ENCODE measurements at regions not wholly inside any gene's neighbourhood (a gene's known extent, or its start where the extent isn't known, plus 50 kb on each side); places are given as distances from the start of the nearest gene placed in this dataset.

GRCh38 chr6:170473301-170473717, 79.8 kb downstream of the PSMB1 start:
- no peaks in the 10 kb centered on the region for H3K36me3 ChIP-seq (ENCODE audit: control insufficient read depth in 2 of 2, extremely low read depth in 1 of 2, insufficient read depth in 2 of 2, low read length in 2 of 2)
- intact Hi-C loops (cut with micrococcal nuclease) = no loop called here
- H3K9me1 ChIP-seq (replicated peaks; ENCODE audit: control insufficient read depth, extremely low read depth, insufficient read depth, low read length) = no peaks in the 10 kb centered on the region
- H3K4me1 ChIP-seq (ENCODE audit: control insufficient read depth, extremely low read depth, insufficient read depth, low read length) = no peaks in the 10 kb centered on the region
- no peaks in the 10 kb centered on the region for H3K27me3 ChIP-seq (ENCODE audit: control insufficient read depth in 2 of 2, insufficient read depth in 2 of 2, low read length in 2 of 2)
- H3K9ac ChIP-seq (replicated peaks; ENCODE audit: extremely low read depth, insufficient read depth, low read length) = no peak overlapping the region
- DNase-seq (ENCODE audit: low read depth, low spot score) = no peak
- ChIA-PET POLR2A (no interaction called here), CTCF (interaction anchor here (1.5 kb wide), 1 partner anchor 43 kb away, joined by 3 read pairs; no protein-coding TSS in a partner anchor)
- H3K4me3 ChIP-seq (replicated peaks in 1 of 3; ENCODE audit: insufficient read depth in 1 of 3, low read depth in 1 of 3, low read length in 3 of 3) = no peak overlapping the region
- no TSS peak for BruUV-seq (replicated peaks)
- H2AFZ ChIP-seq (ENCODE audit: low read depth, low read length) = no peak overlapping the region
- no peak overlapping the region for H3K4me2 ChIP-seq (ENCODE audit: insufficient read depth, low read length)
- H3K27ac ChIP-seq (ENCODE audit: insufficient read depth, low read depth, low read length) = no peak overlapping the region
- dilution Hi-C loops (cut with MboI; ENCODE audit: extremely low pct_ligation_motif_present, low sequenced_read_pairs) = no loop called here
- TF ChIP-seq POLR2AphosphoS5 (IDR thresholded peaks at IDR 0.05; ENCODE audit: insufficient read depth, low read depth, low read length) = no peak
- TF ChIP-seq JUN (IDR thresholded peaks at IDR 0.05; ENCODE audit: borderline replicate concordance, insufficient read depth, insufficient read length, low read depth) = no peak
- TF ChIP-seq MAX (IDR thresholded peaks at IDR 0.05; ENCODE audit: insufficient read depth, insufficient read length) = no peak
- no peak for TF ChIP-seq MYC (IDR thresholded peaks at IDR 0.05; ENCODE audit: low read depth, low read length)
- TF ChIP-seq EZH2 (IDR thresholded peaks at IDR 0.05; ENCODE audit: borderline replicate concordance, low read depth, low read length, severe bottlenecking) = no peak
- TF ChIP-seq CTCF (IDR thresholded peaks at IDR 0.05; ENCODE audit: extremely low read depth in 1 of 2, insufficient read depth in 1 of 2, low read depth in 1 of 2, low read length in 2 of 2) = no peak
- TF ChIP-seq FOS (IDR thresholded peaks at IDR 0.05; ENCODE audit: borderline replicate concordance, insufficient read depth, low read length) = no peak
- TF ChIP-seq GATA2 (IDR thresholded peaks at IDR 0.05; ENCODE audit: insufficient read depth, insufficient read length, low read depth, low read length) = no peak
- TF ChIP-seq POLR2A (IDR thresholded peaks at IDR 0.05; ENCODE audit: low read depth, low read length) = no peak
- no peaks in the 10 kb centered on the region for H3K9me3 ChIP-seq (replicated peaks; ENCODE audit: control insufficient read depth, insufficient read depth, low read length)
- no peaks in the 10 kb centered on the region for H4K20me1 ChIP-seq (replicated peaks; ENCODE audit: control insufficient read depth, extremely low read depth, insufficient read depth, low read length)
- no peaks in the 10 kb centered on the region for H3K79me2 ChIP-seq (ENCODE audit: control insufficient read depth, insufficient read depth, low read length)
- no peak for FAIRE-seq
